ENCODE measurements at regions not wholly inside any gene's neighbourhood (a gene's known extent, or its start where the extent isn't known, plus 50 kb on each side); places are given as distances from the start of the nearest gene placed in this dataset.

- TF ChIP-seq POLR2AphosphoS5 (IDR thresholded peaks at IDR 0.05; ENCODE audit: low read depth, low read length), result no peak
- TF ChIP-seq POLR2A (IDR thresholded peaks at IDR 0.05; ENCODE audit: low read depth, low read length), result no peak
- TF ChIP-seq PAX5 (IDR thresholded peaks at IDR 0.05; ENCODE audit: insufficient read depth, low read length, severe bottlenecking), result no peak
- TF ChIP-seq POU2F2 (IDR thresholded peaks at IDR 0.05; ENCODE audit: low read depth, low read length), result no peak
- no peak for TF ChIP-seq SPI1 (IDR thresholded peaks at IDR 0.05; ENCODE audit: low read depth, low read length)
These were observed 220.8 kb upstream of the HES1 start for GRCh38 chr3:193915099-193915498.
